H1 (cell line): ENCODE measurements at regions not wholly inside any gene's neighbourhood (a gene's known extent, or its start where the extent isn't known, plus 50 kb on each side); places are given as distances from the start of the nearest gene placed in this dataset.

Source experiments
- CTCF ChIA-PET: fragments of 300-600 bp; sonication (Branson Sonifier 250); formaldehyde crosslinking; loops from one replicate; lab custom pipeline; 2021; ENCODE audit not compliant: partially characterized antibody; lab: Charles Lee
- POLR2A ChIA-PET: fragments of 300-600 bp; sonication (Branson Sonifier 250); formaldehyde crosslinking; loops from one replicate; lab custom pipeline; 2021; ENCODE audit warnings: inconsistent platforms; ENCODE audit not compliant: partially characterized antibody; lab: Charles Lee
- DNase-seq, 2 experiments: peaks; one replicate each; pipeline versions ENCODE4 v3.0.0 to v3.0.0-alpha.2; 2010 to 2022; ENCODE audit warnings: low spot score in 2 of 2, low read depth in 1 of 2, mixed read lengths in 1 of 2
- FAIRE-seq: peaks from 2 replicates; lab custom pipeline; 2011; peaks lifted over from hg19 to GRCh38; lab: Jason Lieb, UNC
- H2AFZ ChIP-seq: 2 replicates; pipeline ENCODE4 v1.8.1; 2012; ENCODE audit warnings: low read length, inconsistent platforms
- H2AK5ac ChIP-seq: 2 replicates; pipeline ENCODE4 v1.6.1; 2013; ENCODE audit warnings: low read depth, low read length
- H2BK120ac ChIP-seq: replicated peaks from 2 replicates; pipeline ENCODE3; 2013; ENCODE audit warnings: low read depth, low read length, inconsistent platforms
- H2BK12ac ChIP-seq: 2 replicates; pipeline ENCODE4 v1.6.1; 2013; ENCODE audit warnings: low read depth, low read length
- H2BK15ac ChIP-seq: 2 replicates; pipeline ENCODE4 v1.6.1; 2013; ENCODE audit warnings: low read length
- H2BK20ac ChIP-seq: 2 replicates; pipeline ENCODE4 v1.6.1; 2013; ENCODE audit warnings: low read length
- H2BK5ac ChIP-seq: 2 replicates; pipeline ENCODE4 v1.6.1; 2013; ENCODE audit warnings: low read depth, low read length
- H3K14ac ChIP-seq: 2 replicates; pipeline ENCODE4 v1.6.1; 2013; ENCODE audit warnings: inconsistent platforms; ENCODE audit not compliant: insufficient read length
- H3K18ac ChIP-seq: 2 replicates; pipeline ENCODE4 v1.6.1; 2013; ENCODE audit warnings: low read length; ENCODE audit errors: extremely low read depth
- H3K23ac ChIP-seq: 2 replicates; pipeline ENCODE4 v1.6.1; 2013; ENCODE audit warnings: inconsistent platforms; ENCODE audit not compliant: insufficient read length
- H3K23me2 ChIP-seq: 2 replicates; pipeline ENCODE4 v1.6.1; 2013; ENCODE audit warnings: low read depth, low read length
- H3K27ac ChIP-seq: 2 replicates; pipeline ENCODE4 v1.6.1; 2011; ENCODE audit warnings: low read depth, low read length, inconsistent platforms
- H3K27me3 ChIP-seq, 4 experiments: replicated peaks in 1 of 4; 1 replicate in 1 of 4; 2 replicates in 3 of 4; pipeline versions ENCODE4 v1.6.1 to v1.8.1; 2011 to 2013; ENCODE audit warnings: low read length in 3 of 4, mild to moderate bottlenecking in 3 of 4, inconsistent platforms in 2 of 4, mixed read lengths in 2 of 4, moderate library complexity in 1 of 4; ENCODE audit not compliant: control insufficient read depth in 3 of 4, insufficient read depth in 3 of 4; ENCODE audit errors: extremely low read depth in 1 of 4
- H3K36me3 ChIP-seq, 4 experiments: 2 replicates each; pipeline versions ENCODE4 v1.6.1 to v1.8.1; 2011 to 2013; ENCODE audit warnings: mild to moderate bottlenecking in 4 of 4, low read length in 3 of 4, moderate library complexity in 2 of 4, control low read depth in 1 of 4, inconsistent platforms in 1 of 4; ENCODE audit not compliant: insufficient read depth in 4 of 4, control insufficient read depth in 2 of 4
- H3K4ac ChIP-seq: replicated peaks from 2 replicates; pipeline ENCODE3; 2013; ENCODE audit warnings: low read length, low read depth, mixed read lengths, inconsistent platforms; ENCODE audit not compliant: insufficient read length
- H3K4me1 ChIP-seq, 4 experiments: replicated peaks in 1 of 4; 1 replicate in 1 of 4; 2 replicates in 3 of 4; pipeline versions ENCODE4 v1.6.1 to v1.8.1; 2011 to 2013; ENCODE audit warnings: low read length in 3 of 4, inconsistent platforms in 2 of 4, mixed read lengths in 1 of 4; ENCODE audit not compliant: insufficient read depth in 4 of 4, control insufficient read depth in 3 of 4
- H3K4me2 ChIP-seq, 2 experiments: 2 replicates each; pipeline versions ENCODE4 v1.6.1 to v1.8.1; 2011 to 2013; ENCODE audit warnings: low read depth in 2 of 2, low read length in 2 of 2, control low read depth in 1 of 2, inconsistent platforms in 1 of 2, mild to moderate bottlenecking in 1 of 2; ENCODE audit not compliant: insufficient read depth in 1 of 2
- H3K4me3 ChIP-seq, 4 experiments: fragments of 200-600, 300-600 bp in 1 of 4; sonication (generic), shearing (Covaris generic), sonication (Bioruptor Twin) in 1 of 4; 2 replicates each; pipeline versions ENCODE4 v1.5.1 to v1.8.1; 2011 to 2016; ENCODE audit warnings: low read length in 4 of 4, low read depth in 3 of 4, control low read depth in 2 of 4, inconsistent platforms in 2 of 4, mild to moderate bottlenecking in 2 of 4, mixed read lengths in 1 of 4, moderate library complexity in 1 of 4; ENCODE audit not compliant: insufficient read depth in 2 of 4; ENCODE audit errors: extremely low read depth in 1 of 4
- H3K56ac ChIP-seq: replicated peaks from 2 replicates; pipeline ENCODE3; 2013; ENCODE audit warnings: low read depth, mild to moderate bottlenecking, mixed read lengths, low read length, inconsistent platforms; ENCODE audit not compliant: insufficient read length
- H3K79me1 ChIP-seq: 2 replicates; pipeline ENCODE4 v1.6.1; 2013; ENCODE audit warnings: low read depth, low read length, control low read depth
- H3K79me2 ChIP-seq, 2 experiments: 2 replicates each; pipeline versions ENCODE4 v1.6.1 to v1.8.1; 2012 to 2013; ENCODE audit warnings: low read length in 2 of 2, mild to moderate bottlenecking in 2 of 2, inconsistent platforms in 1 of 2; ENCODE audit not compliant: insufficient read depth in 2 of 2, control insufficient read depth in 1 of 2
- H3K9ac ChIP-seq, 4 experiments: replicated peaks in 1 of 4; 1 replicate in 1 of 4; 2 replicates in 3 of 4; pipeline versions ENCODE4 v1.6.1 to v1.8.1; 2011 to 2013; ENCODE audit warnings: low read depth in 3 of 4, low read length in 3 of 4, control low read depth in 2 of 4, mild to moderate bottlenecking in 2 of 4, moderate library complexity in 2 of 4, inconsistent platforms in 1 of 4; ENCODE audit errors: extremely low read depth in 1 of 4
- H3K9me3 ChIP-seq, 2 experiments: 2 replicates each; pipeline versions ENCODE4 v1.6.1 to v1.8.1; 2012 to 2013; ENCODE audit warnings: mild to moderate bottlenecking in 2 of 2, moderate library complexity in 2 of 2, control low read depth in 1 of 2, inconsistent platforms in 1 of 2, low read depth in 1 of 2, low read length in 1 of 2, mixed read lengths in 1 of 2; ENCODE audit not compliant: insufficient read depth in 2 of 2
- H4K20me1 ChIP-seq, 2 experiments: replicated peaks in 1 of 2; 2 replicates each; pipeline versions ENCODE3 to v1.8.1; 2011 to 2013; ENCODE audit warnings: inconsistent platforms in 2 of 2, low read length in 2 of 2, mild to moderate bottlenecking in 1 of 2; ENCODE audit not compliant: insufficient read depth in 2 of 2, control insufficient read depth in 1 of 2
- H4K5ac ChIP-seq: 2 replicates; pipeline ENCODE4 v1.6.1; 2013; ENCODE audit warnings: low read length, low read depth, mixed read lengths, inconsistent platforms; ENCODE audit not compliant: insufficient read length
- H4K8ac ChIP-seq: 2 replicates; pipeline ENCODE4 v1.8.0; 2013; ENCODE audit warnings: mild to moderate bottlenecking, moderate library complexity, low read length, inconsistent platforms; ENCODE audit not compliant: insufficient read depth; ENCODE audit errors: extremely low read depth
- H4K91ac ChIP-seq: replicated peaks from 2 replicates; pipeline ENCODE3; 2013; ENCODE audit warnings: low read length, mixed read lengths, inconsistent platforms; ENCODE audit not compliant: insufficient read length
- BACH1 ChIP-seq: IDR thresholded peaks from 2 replicates; pipeline ENCODE4 v1.6.1; 2012; ENCODE audit warnings: low read length, improper control_type of control experiment
- BCL11A ChIP-seq, 2 experiments: IDR thresholded peaks; one replicate each; pipeline ENCODE4 v1.6.1; 2011; ENCODE audit warnings: low read depth in 2 of 2, low read length in 2 of 2, mild to moderate bottlenecking in 2 of 2
- CBX5 ChIP-seq: fragments of 300-800, 300-1000 bp; sonication (generic); IDR thresholded peaks from 2 replicates; pipeline ENCODE4 v1.7.1; 2016; ENCODE audit warnings: antibody characterized with exemption, low read length, low read depth
- JUN ChIP-seq: IDR thresholded peaks from 2 replicates; pipeline ENCODE4 v1.6.1; 2011; ENCODE audit warnings: low read depth, mild to moderate bottlenecking, improper control_type of control experiment, low read length
- JUND ChIP-seq: IDR thresholded peaks from 2 replicates; pipeline ENCODE4 v1.6.1; 2011; ENCODE audit warnings: mild to moderate bottlenecking, improper control_type of control experiment, low read length
- NANOG ChIP-seq: IDR thresholded peaks from 2 replicates; pipeline ENCODE4 v1.6.1; 2011; ENCODE audit warnings: low read length, low read depth, mild to moderate bottlenecking, inconsistent platforms; ENCODE audit not compliant: insufficient read depth, poor library complexity, severe bottlenecking
- POLR2AphosphoS5 ChIP-seq: IDR thresholded peaks from 2 replicates; pipeline ENCODE4 v1.6.1; 2011; ENCODE audit warnings: low read depth, low read length
- RAD21 ChIP-seq, 2 experiments: IDR thresholded peaks in 1 of 2; conservative IDR thresholded peaks in 1 of 2; 2 replicates each; pipeline ENCODE4 v1.6.1; 2011; ENCODE audit warnings: low read depth in 2 of 2, low read length in 2 of 2, improper control_type of control experiment in 1 of 2, inconsistent platforms in 1 of 2, mild to moderate bottlenecking in 1 of 2, moderate library complexity in 1 of 2
- RFX5 ChIP-seq: IDR thresholded peaks from 2 replicates; pipeline ENCODE4 v1.6.1; 2011; ENCODE audit warnings: low read depth, low read length, improper control_type of control experiment, borderline replicate concordance
- SIX5 ChIP-seq: IDR thresholded peaks from 2 replicates; pipeline ENCODE4 v1.6.1; 2011; ENCODE audit warnings: mild to moderate bottlenecking, low read depth, low read length
- SP4 ChIP-seq: IDR thresholded peaks from 2 replicates; pipeline ENCODE4 v1.6.1; 2012; ENCODE audit warnings: low read length, inconsistent platforms
- TCF12 ChIP-seq: IDR thresholded peaks from 2 replicates; pipeline ENCODE4 v1.6.1; 2011; ENCODE audit warnings: low read depth, mild to moderate bottlenecking, low read length
- TEAD4 ChIP-seq: IDR thresholded peaks from 2 replicates; pipeline ENCODE4 v1.6.1; 2012; ENCODE audit warnings: low read depth, low read length, inconsistent platforms, mixed read lengths
- ZNF274 ChIP-seq: IDR thresholded peaks from 2 replicates; pipeline ENCODE4 v1.7.0; 2012; ENCODE audit warnings: low read length, borderline replicate concordance; ENCODE audit errors: extremely low read depth
- WGBS, 2 experiments: shearing (Covaris generic) in 1 of 2; methylation state at CpG; one replicate each; pipeline versions ENCODE4 v1.1.6 to v1.1.7; 2013 to 2015; ENCODE audit warnings: low lambda C conversion rate in 2 of 2, mixed read lengths in 2 of 2, inconsistent platforms in 1 of 2, low coverage in 1 of 2, missing lambda C conversion rate in 1 of 2; ENCODE audit not compliant: insufficient replicate concordance in 2 of 2, insufficient coverage in 1 of 2, insufficient read length in 1 of 2; ENCODE audit errors: extremely low coverage in 1 of 2, missing lambda C conversion rate in 1 of 2; 5-methylcytosine and 5-hydroxymethylcytosine counted together
- TF ChIP-seq, protein P1 (sequence below): IDR thresholded peaks from 2 replicates; pipeline ENCODE4 v1.6.1; 2012; ENCODE audit warnings: low read length, inconsistent platforms

DNA sequence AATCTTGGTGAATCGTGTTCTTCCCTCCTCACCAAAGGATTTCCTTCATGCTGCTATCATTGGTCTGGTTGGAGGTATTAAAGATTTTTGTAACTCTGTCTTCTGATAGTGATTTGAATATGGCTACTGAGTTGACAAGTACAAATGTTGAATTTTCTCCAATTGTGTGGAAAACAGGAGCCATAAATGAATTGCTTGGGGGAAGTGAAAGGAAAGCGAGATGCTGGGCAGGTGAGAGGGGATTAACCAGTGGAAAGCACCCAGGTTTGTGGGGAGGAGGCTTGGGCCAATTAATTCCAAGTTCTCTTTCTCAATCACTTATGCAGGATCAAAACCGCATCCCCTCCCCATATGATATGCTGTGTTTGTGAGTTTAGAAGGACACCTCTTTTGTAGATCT, 372.5 kb downstream of the IL20RB start:
- H4K8ac ChIP-seq = no peak overlapping the region
- no peak overlapping the region for H2BK12ac ChIP-seq
- no peak overlapping the region for H2BK120ac ChIP-seq
- no peak overlapping the region for H3K56ac ChIP-seq
- H2AFZ ChIP-seq = no peak overlapping the region
- DNase-seq = no peak
- no peak overlapping the region for H3K14ac ChIP-seq
- H3K23me2 ChIP-seq = no peaks in the 10 kb centered on the region
- H3K4me3 ChIP-seq = no peak overlapping the region
- H3K27me3 ChIP-seq = no peaks in the 10 kb centered on the region
- H4K5ac ChIP-seq = no peak overlapping the region
- no peak for FAIRE-seq
- CTCF ChIA-PET = no interaction called here
- H2BK20ac ChIP-seq = no peak overlapping the region
- no peaks in the 10 kb centered on the region for H4K20me1 ChIP-seq
- no peak overlapping the region for H3K23ac ChIP-seq
- H2BK15ac ChIP-seq = no peak overlapping the region
- H3K4me2 ChIP-seq = no peak overlapping the region
- no peak overlapping the region for H2AK5ac ChIP-seq
- no peak overlapping the region for H3K9ac ChIP-seq
- no peak overlapping the region for H3K4ac ChIP-seq
- H2BK5ac ChIP-seq = no peak overlapping the region
- WGBS, 2 experiments = 86% methylated on average over 3 of the region's 3 CpGs; no CpG with 5 or more reads in 1 of the 2 experiments
- H4K91ac ChIP-seq = no peak overlapping the region
- POLR2A ChIA-PET = no interaction called here
- no peak overlapping the region for H3K18ac ChIP-seq
- no peaks in the 10 kb centered on the region for H3K36me3 ChIP-seq
- H3K4me1 ChIP-seq = no peaks in the 10 kb centered on the region
- no peaks in the 10 kb centered on the region for H3K79me2 ChIP-seq
- H3K9me3 ChIP-seq = no peaks in the 10 kb centered on the region
- no peaks in the 10 kb centered on the region for H3K79me1 ChIP-seq
- H3K27ac ChIP-seq = no peak overlapping the region
- no peak for TF ChIP-seq ZNF274
- no peak for TF ChIP-seq NANOG
- TF ChIP-seq BACH1 = no peak
- no peak for TF ChIP-seq BCL11A (IDR thresholded peaks at IDR 0.05; ENCODE audit: low read depth in 2 of 2, low read length in 2 of 2)
- no peak for TF ChIP-seq SP4
- TF ChIP-seq RAD21 (IDR thresholded peaks at IDR 0.05 in 1 of 2, conservative IDR thresholded peaks at IDR 0.05 in 1 of 2; ENCODE audit: low read depth in 2 of 2, low read length in 2 of 2) = no peak
- no peak for TF ChIP-seq TEAD4
- no peak for TF ChIP-seq RFX5
- TF ChIP-seq, protein P1, sequence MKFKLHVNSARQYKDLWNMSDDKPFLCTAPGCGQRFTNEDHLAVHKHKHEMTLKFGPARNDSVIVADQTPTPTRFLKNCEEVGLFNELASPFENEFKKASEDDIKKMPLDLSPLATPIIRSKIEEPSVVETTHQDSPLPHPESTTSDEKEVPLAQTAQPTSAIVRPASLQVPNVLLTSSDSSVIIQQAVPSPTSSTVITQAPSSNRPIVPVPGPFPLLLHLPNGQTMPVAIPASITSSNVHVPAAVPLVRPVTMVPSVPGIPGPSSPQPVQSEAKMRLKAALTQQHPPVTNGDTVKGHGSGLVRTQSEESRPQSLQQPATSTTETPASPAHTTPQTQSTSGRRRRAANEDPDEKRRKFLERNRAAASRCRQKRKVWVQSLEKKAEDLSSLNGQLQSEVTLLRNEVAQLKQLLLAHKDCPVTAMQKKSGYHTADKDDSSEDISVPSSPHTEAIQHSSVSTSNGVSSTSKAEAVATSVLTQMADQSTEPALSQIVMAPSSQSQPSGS = no peak
- no peak for TF ChIP-seq TCF12
- no peak for TF ChIP-seq JUND
- TF ChIP-seq SIX5 = no peak
- no peak for TF ChIP-seq JUN
- TF ChIP-seq POLR2AphosphoS5 = no peak
- no peak for TF ChIP-seq CBX5
